Neural cell (in vitro differentiated cells): ENCODE measurements at regions not wholly inside any gene's neighbourhood (a gene's known extent, or its start where the extent isn't known, plus 50 kb on each side); places are given as distances from the start of the nearest gene placed in this dataset.

Experiments
- H2AFZ ChIP-seq: fragments of 200-600, 300-800 bp; sonication (generic), shearing (Covaris generic); 2 replicates; pipeline ENCODE4 v1.6.0; 2014; ENCODE audit warnings: low read depth, mild to moderate bottlenecking, antibody characterized with exemption, low read length, moderate library complexity
- H3F3A ChIP-seq: fragments of 200-600 bp; shearing (Covaris generic); 2 replicates; pipeline ENCODE4 v1.6.1; 2016; ENCODE audit warnings: mild to moderate bottlenecking, moderate library complexity, mixed read lengths, antibody characterized with exemption, low read length; ENCODE audit not compliant: insufficient read depth, poor library complexity, severe bottlenecking
- H3K27ac ChIP-seq: fragments of 200-600, 300-800 bp; sonication (generic), shearing (Covaris generic); 2 replicates; pipeline ENCODE4 v1.5.1; 2014; ENCODE audit warnings: mild to moderate bottlenecking, low read length, moderate library complexity
- H3K27me3 ChIP-seq: fragments of 300-800, 200-600 bp; sonication (generic), shearing (Covaris generic); 2 replicates; pipeline ENCODE4 v1.6.0; 2014; ENCODE audit warnings: mild to moderate bottlenecking, low read depth, low read length, moderate library complexity; ENCODE audit not compliant: insufficient read depth
- H3K36me3 ChIP-seq: fragments of 300-800, 200-600 bp; sonication (generic), shearing (Covaris generic); 2 replicates; pipeline ENCODE4 v1.5.1; 2014; ENCODE audit warnings: mild to moderate bottlenecking, antibody characterized with exemption, low read length, moderate library complexity; ENCODE audit not compliant: insufficient read depth
- H3K4me2 ChIP-seq: fragments of 300-800, 200-600 bp; sonication (generic), shearing (Covaris generic); 2 replicates; pipeline ENCODE4 v1.6.0; 2014; ENCODE audit warnings: mild to moderate bottlenecking, low read length
- H3K4me3 ChIP-seq: fragments of 300-800, 200-600 bp; sonication (generic), shearing (Covaris generic); 2 replicates; pipeline ENCODE4 v1.5.1; 2014; ENCODE audit warnings: mild to moderate bottlenecking, low read length, moderate library complexity
- H3K79me2 ChIP-seq: fragments of 200-600 bp; shearing (Covaris generic); replicated peaks from 2 replicates; pipeline ENCODE4 v1.6.0; 2014; ENCODE audit warnings: mild to moderate bottlenecking, low read length, moderate library complexity; ENCODE audit not compliant: insufficient read depth
- H3K9ac ChIP-seq: fragments of 300-800, 200-600 bp; sonication (generic), shearing (Covaris generic); 2 replicates; pipeline ENCODE4 v1.6.1; 2016; ENCODE audit warnings: mild to moderate bottlenecking, low read length, mixed read lengths
- H3K9me2 ChIP-seq: fragments of 200-600 bp; shearing (Covaris generic); 2 replicates; pipeline ENCODE4 v1.6.1; 2016; ENCODE audit warnings: mild to moderate bottlenecking, low read length, mixed read lengths; ENCODE audit not compliant: insufficient read depth
- H3K9me3 ChIP-seq: fragments of 200-600, 300-800 bp; sonication (generic), shearing (Covaris generic); 2 replicates; pipeline ENCODE4 v1.6.1; 2016; ENCODE audit warnings: mild to moderate bottlenecking, mixed run types, low read length, moderate library complexity, mixed read lengths
- H4K20me1 ChIP-seq: fragments of 200-600 bp; shearing (Covaris generic); 2 replicates; pipeline ENCODE4 v1.6.1; 2016; ENCODE audit warnings: mild to moderate bottlenecking, mixed run types; ENCODE audit not compliant: insufficient read depth
- CTCF ChIP-seq: fragments of 450-650 bp; IDR thresholded peaks from 2 replicates; pipeline ENCODE4 v1.5.1; 2014; ENCODE audit warnings: antibody characterized with exemption, mild to moderate bottlenecking, moderate library complexity; ENCODE audit not compliant: poor library complexity, severe bottlenecking
- EP300 ChIP-seq: fragments of 450-650 bp; conservative IDR thresholded peaks from 2 replicates; pipeline ENCODE4 v1.6.1; 2014; ENCODE audit warnings: antibody characterized with exemption, mild to moderate bottlenecking, moderate library complexity; ENCODE audit not compliant: poor library complexity, severe bottlenecking
- EZH2 ChIP-seq: fragments of 200-600, 300-800 bp; shearing (Covaris generic), sonication (generic); IDR thresholded peaks from 2 replicates; pipeline ENCODE4 v1.6.1; 2014; ENCODE audit warnings: antibody characterized with exemption, low read length, borderline replicate concordance, mild to moderate bottlenecking; ENCODE audit not compliant: insufficient read depth, poor library complexity, severe bottlenecking
- MXI1 ChIP-seq: fragments of 450-650 bp; conservative IDR thresholded peaks from 2 replicates; pipeline ENCODE4 v1.6.1; 2014; ENCODE audit warnings: antibody characterized with exemption, mild to moderate bottlenecking; ENCODE audit not compliant: poor library complexity, severe bottlenecking
- POLR2AphosphoS5 ChIP-seq: IDR thresholded peaks from 2 replicates; pipeline ENCODE4 v1.6.1; 2012
- RAD21 ChIP-seq: fragments of 450-650 bp; conservative IDR thresholded peaks from 2 replicates; pipeline ENCODE4 v1.6.1; 2014; ENCODE audit warnings: antibody characterized with exemption, mild to moderate bottlenecking, moderate library complexity
- REST ChIP-seq: IDR thresholded peaks from 2 replicates; pipeline ENCODE4 v1.6.1; 2012; ENCODE audit warnings: borderline replicate concordance
- SMC3 ChIP-seq: fragments of 450-650 bp; conservative IDR thresholded peaks from 2 replicates; pipeline ENCODE4 v1.6.1; 2014; ENCODE audit warnings: antibody characterized with exemption, mild to moderate bottlenecking, moderate library complexity; ENCODE audit not compliant: poor library complexity
- TAF1 ChIP-seq: IDR thresholded peaks from 2 replicates; pipeline ENCODE4 v1.6.1; 2012; ENCODE audit warnings: low read depth

- Histone ChIP-seq H3K9me3 (no peaks in the 10 kb centered on the region), H3K4me2 (no peak overlapping the region), H4K20me1 (no peaks in the 10 kb centered on the region), H3K79me2 (no peaks in the 10 kb centered on the region), H3K9me2 (no peaks in the 10 kb centered on the region), H3K36me3 (no peaks in the 10 kb centered on the region), H2AFZ (no peak overlapping the region), H3F3A (no peaks in the 10 kb centered on the region), H3K4me3 (no peak overlapping the region), H3K27ac (no peak overlapping the region), H3K27me3 (no peaks in the 10 kb centered on the region), H3K9ac (no peak overlapping the region)
- TF ChIP-seq POLR2AphosphoS5: no peak
- no peak for TF ChIP-seq MXI1
- TF ChIP-seq EP300: no peak
- TF ChIP-seq TAF1: no peak
- TF ChIP-seq CTCF: no peak
- TF ChIP-seq SMC3: no peak
- no peak for TF ChIP-seq RAD21
- TF ChIP-seq EZH2: no peak
- TF ChIP-seq REST: no peak
Measured at GRCh38 chr19:31419871-31420445, 70.7 kb upstream of the TSHZ3 start.

GRCh38 chr19:31421082-31421481 lies 71.8 kb upstream of the TSHZ3 start:
- Histone ChIP-seq H3K36me3 (no peaks in the 10 kb centered on the region), H3K27ac (no peak overlapping the region), H2AFZ (no peak overlapping the region), H3K9ac (no peak overlapping the region), H3K4me2 (no peak overlapping the region), H3K27me3 (no peaks in the 10 kb centered on the region), H3K9me2 (no peaks in the 10 kb centered on the region), H3K79me2 (no peaks in the 10 kb centered on the region), H3K4me3 (no peak overlapping the region), H4K20me1 (no peaks in the 10 kb centered on the region), H3K9me3 (no peaks in the 10 kb centered on the region), H3F3A (no peaks in the 10 kb centered on the region)
- TF ChIP-seq POLR2AphosphoS5 (no peak), EP300 (no peak), MXI1 (no peak), RAD21 (no peak), TAF1 (no peak), SMC3 (no peak), REST (no peak), CTCF (no peak), EZH2 (no peak)
